ENCODE measurements at regions not wholly inside any gene's neighbourhood (a gene's known extent, or its start where the extent isn't known, plus 50 kb on each side); places are given as distances from the start of the nearest gene placed in this dataset.
"Not testable (repeated sequence)": the region's sequence is repeated elsewhere in the genome, so short reads cannot be mapped to it uniquely, and the experiment has no call there.

- no peak for DNase-seq
Measured at GRCh38 chr3:82378392-82378791, 616.9 kb upstream of the GBE1 start.

- no peak for DNase-seq
Measured at GRCh38 chr3:82376883-82377282, 615.4 kb upstream of the GBE1 start.

- not testable (repeated sequence) for DNase-seq
Measured at GRCh38 chr3:82373833-82374232, 612.4 kb upstream of the GBE1 start.

- DNase-seq: no peak
Measured at GRCh38 chr3:82364827-82365226, 603.4 kb upstream of the GBE1 start.

- no peak for DNase-seq
Measured at GRCh38 chr3:82363131-82363530, 601.7 kb upstream of the GBE1 start.

- no peak for DNase-seq
Measured at GRCh38 chr3:82355228-82355627, 593.8 kb upstream of the GBE1 start.

- DNase-seq: no peak
Measured at GRCh38 chr3:82354228-82354627, 592.8 kb upstream of the GBE1 start.

GRCh38 chr3:82353306-82354171 lies 592.1 kb upstream of the GBE1 start:
- DNase-seq: no peak

GRCh38 chr3:82347585-82347984 lies 586.1 kb upstream of the GBE1 start:
- no peak for DNase-seq

GRCh38 chr3:82342521-82342920 lies 581.1 kb upstream of the GBE1 start:
- no peak for DNase-seq

- no peak for DNase-seq
Measured at GRCh38 chr3:82329300-82329699, 567.9 kb upstream of the GBE1 start.

GRCh38 chr3:82311901-82312300 lies 550.5 kb upstream of the GBE1 start:
- DNase-seq: no peak

GRCh38 chr3:82308755-82309154 lies 547.3 kb upstream of the GBE1 start:
- no peak for DNase-seq

- no peak for DNase-seq
Measured at GRCh38 chr3:82306189-82306588, 544.7 kb upstream of the GBE1 start.

- DNase-seq: no peak
Measured at GRCh38 chr3:82294609-82295008, 533.2 kb upstream of the GBE1 start.

- no peak for DNase-seq
Measured at GRCh38 chr3:82293867-82294266, 532.4 kb upstream of the GBE1 start.

- DNase-seq: no peak
Measured at GRCh38 chr3:82293435-82293834, 532.0 kb upstream of the GBE1 start.

GRCh38 chr3:82287562-82287961 lies 526.1 kb upstream of the GBE1 start:
- DNase-seq: no peak

- no peak for DNase-seq
Measured at GRCh38 chr3:82281205-82281604, 519.8 kb upstream of the GBE1 start.

GRCh38 chr3:82276992-82277391 lies 515.5 kb upstream of the GBE1 start:
- no peak for DNase-seq

- DNase-seq: no peak
Measured at GRCh38 chr3:82274897-82275296, 513.5 kb upstream of the GBE1 start.

- no peak for DNase-seq
Measured at GRCh38 chr3:82265747-82266146, 504.3 kb upstream of the GBE1 start.

GRCh38 chr3:82262193-82262592 lies 500.7 kb upstream of the GBE1 start:
- no peak for DNase-seq

GRCh38 chr3:82261637-82262036 lies 500.2 kb upstream of the GBE1 start:
- no peak for DNase-seq

GRCh38 chr3:82261013-82261412 lies 499.6 kb upstream of the GBE1 start:
- no peak for DNase-seq

Measured in inflammatory macrophage treated with lipopolysaccharide for 4 hours (primary cell).